GM21381 (cell line): ENCODE measurements at regions not wholly inside any gene's neighbourhood (a gene's known extent, or its start where the extent isn't known, plus 50 kb on each side); places are given as distances from the start of the nearest gene placed in this dataset.

Source experiments
- ATAC-seq: cut with Tn5 transposase; IDR thresholded peaks from one replicate; pipeline ENCODE4 v1.9.1; 2021; ENCODE audit warnings: mild to moderate bottlenecking, moderate library complexity; ENCODE audit not compliant: unreplicated experiment

- ATAC-seq = no peak
Observed at GRCh38 chr20:22909436-22909835, 125.7 kb upstream of the SSTR4 start.

DNA sequence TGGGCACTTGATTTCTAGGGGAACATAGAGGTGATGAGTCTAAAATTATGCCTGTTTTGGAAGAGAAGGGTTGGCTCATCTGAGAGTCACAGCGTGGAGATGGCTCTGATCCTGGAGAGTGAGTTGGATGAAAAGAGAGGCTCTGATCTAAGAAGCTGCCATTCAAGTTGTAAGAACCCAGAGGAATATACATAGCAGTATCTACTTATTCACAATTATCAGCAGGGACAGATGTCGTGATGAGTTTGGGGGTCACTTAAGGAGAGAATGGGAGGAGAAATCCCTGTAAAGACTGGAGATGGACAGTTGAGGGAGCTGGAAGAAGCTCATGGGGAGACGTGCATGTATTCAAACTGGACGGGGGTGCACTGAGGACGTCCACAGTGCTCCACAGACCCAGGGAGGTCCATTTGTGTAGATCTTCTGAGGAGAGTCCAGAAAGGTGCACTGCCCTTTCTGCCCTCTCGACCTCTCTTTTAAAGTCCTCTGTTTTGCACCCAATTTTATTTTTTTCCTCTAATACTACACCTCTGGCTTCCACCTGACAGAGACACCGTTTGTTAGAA lies 124.7 kb upstream of the SSTR4 start:
- no peak for ATAC-seq

GRCh38 chr20:22914291-22914690 lies 120.8 kb upstream of the SSTR4 start:
- ATAC-seq = no peak

GRCh38 chr20:22915512-22915911 lies 119.6 kb upstream of the SSTR4 start:
- no peak for ATAC-seq

DNA sequence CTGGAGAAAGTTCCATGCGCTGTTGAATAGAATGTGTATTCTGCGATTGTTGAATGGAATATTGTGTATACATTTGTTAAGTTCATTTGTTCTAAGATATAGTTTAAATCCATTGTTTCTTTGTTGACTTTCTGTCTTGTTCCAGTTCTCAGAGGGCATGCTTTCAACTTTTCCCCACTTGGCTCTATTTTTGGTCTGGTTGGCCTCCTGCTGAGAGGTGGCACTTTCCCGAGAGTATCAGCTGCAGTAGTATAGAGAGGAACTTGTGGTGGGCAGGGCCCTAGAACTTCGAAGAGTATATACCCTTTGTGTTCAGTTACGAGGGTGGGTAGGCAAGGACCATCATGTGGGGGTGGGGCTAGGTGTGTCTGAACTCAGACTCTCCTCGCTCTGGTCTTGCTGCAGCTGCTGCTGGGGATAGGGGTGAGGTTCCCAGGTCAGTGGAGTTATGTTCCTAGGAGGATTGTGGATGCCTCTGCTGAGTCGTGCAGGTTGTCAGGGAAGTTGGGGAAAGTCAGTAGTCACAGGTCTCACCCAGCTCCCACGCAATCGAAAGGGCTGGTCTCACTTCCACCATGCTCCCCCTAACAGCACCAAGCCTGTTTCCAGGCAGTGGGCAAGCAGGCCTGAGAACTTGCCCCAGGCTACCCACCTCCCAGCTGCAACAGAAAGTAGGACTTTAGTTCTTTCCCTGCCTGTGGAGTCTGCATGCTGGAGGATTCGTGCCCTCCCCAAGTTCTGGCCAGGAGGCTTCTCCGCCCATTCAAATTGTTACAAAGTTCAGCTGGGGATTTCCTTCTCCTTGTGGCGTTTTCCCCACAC lies 118.9 kb upstream of the SSTR4 start:
- ATAC-seq = no peak

- no peak for ATAC-seq
Observed at GRCh38 chr20:22918286-22918983, 116.7 kb upstream of the SSTR4 start.

DNA sequence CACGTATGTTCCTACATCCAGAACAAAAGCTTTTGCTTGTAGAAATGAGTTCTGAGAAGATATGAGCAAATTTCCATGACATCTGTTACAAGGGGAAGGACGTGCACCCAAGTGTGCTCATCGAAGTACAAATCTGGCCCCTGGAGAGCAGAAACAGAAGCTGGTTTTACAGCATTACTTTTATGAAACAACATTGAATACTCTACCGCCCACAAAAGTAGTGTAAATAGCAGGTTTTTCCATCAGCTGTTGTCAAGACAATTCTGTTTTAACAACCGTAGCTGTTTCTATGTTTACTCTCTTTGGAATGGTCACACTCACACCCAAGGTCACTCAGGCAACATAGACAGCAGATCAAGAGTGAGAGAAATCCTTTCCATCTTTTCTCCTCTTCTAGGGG lies 114.2 kb upstream of the SSTR4 start:
- no peak for ATAC-seq

DNA sequence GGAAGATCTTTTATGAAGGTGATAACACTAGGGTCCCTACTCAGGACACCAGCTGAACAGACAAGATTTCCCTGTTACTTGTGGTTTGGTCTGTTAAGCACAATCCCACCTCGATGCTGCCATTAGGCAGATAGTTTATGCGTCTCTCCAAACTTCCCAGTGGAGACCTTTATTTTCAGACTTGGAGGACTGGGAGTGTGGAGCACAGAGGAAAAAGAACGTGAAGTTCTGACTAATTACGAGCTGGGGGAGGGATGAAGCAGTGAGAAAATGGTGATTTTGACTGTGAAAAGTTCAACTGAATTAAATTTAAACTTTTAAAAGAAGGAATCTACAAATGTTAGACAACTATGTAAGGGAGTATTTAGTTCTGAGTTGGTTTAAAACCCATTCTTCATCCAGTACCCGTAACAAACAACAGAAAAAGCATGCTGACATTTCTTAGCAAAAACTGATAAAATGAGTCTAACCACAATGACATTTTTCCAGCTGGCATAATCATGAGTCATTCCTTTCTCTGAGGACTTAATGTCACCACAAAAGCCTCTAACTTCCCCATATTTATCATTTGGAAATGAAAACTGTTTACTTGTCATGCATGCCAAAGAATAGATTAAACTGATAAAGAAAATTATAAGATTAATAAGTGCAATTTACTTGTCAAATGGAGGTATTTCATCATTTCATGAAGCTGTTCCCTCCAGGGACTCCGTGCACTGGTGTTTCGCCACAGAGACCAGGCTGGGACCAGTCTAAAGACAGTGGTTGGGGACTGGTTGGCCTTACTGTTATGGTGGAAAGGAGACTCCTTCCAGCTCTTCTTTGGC lies 113.3 kb upstream of the SSTR4 start:
- no peak for ATAC-seq

DNA sequence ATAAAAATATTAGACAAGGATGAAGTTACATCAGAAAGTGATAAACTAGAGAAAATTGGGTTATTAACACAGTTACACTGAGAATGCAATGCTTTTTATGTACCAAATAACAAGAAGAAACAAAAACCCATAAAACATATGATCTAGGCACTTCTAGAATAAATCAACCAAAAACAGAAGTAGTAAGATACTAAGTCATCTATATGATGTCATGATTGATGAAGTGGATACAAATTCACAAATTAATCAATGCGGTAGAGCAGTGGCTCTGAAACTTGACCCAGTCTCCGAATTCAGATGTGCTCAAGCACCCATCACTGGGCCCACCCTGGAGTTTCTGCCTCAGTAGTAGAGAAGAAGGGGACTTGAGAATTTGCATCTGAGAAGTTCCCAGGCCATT lies 112.1 kb upstream of the SSTR4 start:
- no peak for ATAC-seq

DNA sequence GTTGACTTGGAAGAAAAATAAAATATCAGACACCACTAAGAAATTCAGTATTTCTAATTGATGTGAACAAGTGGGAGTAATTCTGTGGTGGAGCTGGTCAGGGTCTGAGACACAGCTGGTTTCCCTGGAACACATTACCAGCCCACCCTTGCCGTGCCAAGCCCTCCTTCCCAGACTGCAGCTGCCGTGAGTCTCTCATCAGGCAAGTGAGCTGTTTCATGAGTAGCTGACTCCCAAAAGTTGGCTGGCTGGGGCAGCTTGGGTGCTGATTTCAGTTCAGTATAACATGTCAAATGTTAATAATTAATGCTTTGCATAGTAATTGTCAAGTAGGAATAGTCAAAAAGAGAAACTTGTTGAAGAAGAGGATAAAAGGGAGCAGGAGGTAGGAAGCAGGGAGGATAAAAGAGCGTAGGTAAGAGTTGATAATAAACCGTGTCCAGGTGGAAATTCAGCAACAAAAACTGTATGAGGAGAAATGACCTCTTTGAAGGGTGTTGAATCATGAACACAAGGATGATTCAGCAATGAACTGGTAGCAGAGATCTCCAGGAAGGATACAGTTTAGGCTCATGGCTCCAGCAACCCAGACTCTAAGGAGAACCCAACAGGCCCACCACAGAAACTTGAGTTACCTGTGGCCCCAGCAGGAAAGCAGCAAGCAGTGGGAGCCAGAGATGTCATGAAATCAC lies 110.9 kb upstream of the SSTR4 start:
- no peak for ATAC-seq

DNA sequence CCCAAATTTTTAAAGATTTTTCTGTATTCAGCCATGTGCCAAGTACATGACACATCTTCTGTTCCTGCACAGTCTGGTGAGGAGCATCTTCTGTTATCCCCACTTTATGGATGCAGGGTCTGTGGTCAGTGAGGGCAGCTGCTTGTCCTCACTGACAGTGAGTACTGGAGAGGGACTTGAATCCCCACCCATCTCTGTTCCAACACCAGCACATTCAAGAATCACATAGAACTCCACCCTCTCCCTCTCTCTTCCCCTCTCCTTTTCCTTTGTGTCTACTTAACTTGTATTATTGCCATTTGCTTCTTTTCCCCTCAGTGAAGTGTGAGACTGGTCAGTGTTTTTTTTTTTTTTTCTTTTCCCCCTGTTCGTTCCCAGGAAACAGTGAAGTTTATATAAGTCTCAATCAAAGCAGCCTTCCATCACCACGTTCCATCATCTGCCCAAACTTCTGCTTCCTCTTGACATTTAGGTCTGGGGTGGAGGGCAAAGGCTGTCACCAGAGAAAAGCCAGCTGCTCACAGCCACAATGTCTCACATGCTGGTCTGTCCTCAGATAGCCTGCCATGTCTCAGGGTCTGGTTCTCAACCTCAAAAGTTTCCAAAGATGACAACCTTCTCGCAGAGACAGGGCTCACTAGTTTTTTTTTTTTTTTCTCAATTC lies 110.0 kb upstream of the SSTR4 start:
- ATAC-seq = no peak

DNA sequence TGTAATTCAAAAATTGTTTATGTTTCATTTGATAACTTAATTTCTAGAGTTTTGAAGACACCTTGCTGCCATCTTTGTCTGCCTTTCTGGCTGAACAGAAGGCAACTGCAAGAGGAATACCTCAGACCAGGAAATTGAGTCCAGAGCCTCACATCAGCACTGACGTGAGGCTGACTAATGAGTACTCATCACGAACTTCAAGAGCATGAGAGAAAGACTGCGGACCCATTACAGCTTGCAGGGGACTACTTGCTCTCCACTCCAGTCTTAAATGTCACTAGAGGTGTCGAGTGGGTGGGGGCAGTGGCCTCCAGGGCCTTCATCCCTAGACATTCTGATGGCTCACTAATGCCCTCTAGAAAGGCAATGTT lies 109.5 kb upstream of the SSTR4 start:
- no peak for ATAC-seq

GRCh38 chr20:22927537-22927936 lies 107.6 kb upstream of the SSTR4 start:
- no peak for ATAC-seq

DNA sequence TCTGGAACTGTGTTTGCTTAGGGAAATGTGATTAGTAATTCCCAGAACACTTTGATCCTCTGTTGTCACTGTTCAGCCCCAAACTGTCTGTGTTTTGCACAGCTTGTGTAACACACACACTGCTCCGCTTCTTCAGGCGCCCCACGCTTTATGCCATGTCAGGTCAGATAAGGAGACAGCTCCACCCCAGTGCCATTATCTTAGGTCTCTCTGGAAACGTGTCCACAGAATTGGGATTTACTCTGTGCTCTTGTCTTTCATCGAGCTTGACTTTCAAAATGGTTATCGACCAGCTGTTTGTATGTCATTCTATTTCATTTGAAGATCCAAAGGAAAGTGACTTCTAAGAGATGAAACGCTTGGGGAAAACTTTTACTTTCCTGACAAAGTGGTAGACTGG lies 106.4 kb upstream of the SSTR4 start:
- ATAC-seq = no peak

DNA sequence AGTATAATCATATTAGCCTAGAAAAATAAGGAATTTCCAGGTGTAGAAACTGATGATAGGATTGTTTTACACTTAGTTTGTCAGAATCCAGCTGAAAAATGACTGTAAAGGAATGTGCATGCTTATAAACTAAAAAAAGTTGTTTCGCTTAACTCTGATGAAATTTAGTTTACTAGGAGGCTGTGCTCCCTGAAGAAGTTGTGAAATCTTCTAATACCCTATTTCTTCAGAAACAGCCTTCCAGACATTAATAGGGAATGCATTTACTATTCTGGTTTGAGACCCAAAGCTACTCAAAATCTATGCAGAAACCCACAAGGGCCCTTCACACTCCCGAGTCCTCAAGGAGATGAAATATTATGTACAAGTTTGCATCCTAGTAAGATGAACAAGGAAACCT lies 105.5 kb upstream of the SSTR4 start:
- no peak for ATAC-seq

DNA sequence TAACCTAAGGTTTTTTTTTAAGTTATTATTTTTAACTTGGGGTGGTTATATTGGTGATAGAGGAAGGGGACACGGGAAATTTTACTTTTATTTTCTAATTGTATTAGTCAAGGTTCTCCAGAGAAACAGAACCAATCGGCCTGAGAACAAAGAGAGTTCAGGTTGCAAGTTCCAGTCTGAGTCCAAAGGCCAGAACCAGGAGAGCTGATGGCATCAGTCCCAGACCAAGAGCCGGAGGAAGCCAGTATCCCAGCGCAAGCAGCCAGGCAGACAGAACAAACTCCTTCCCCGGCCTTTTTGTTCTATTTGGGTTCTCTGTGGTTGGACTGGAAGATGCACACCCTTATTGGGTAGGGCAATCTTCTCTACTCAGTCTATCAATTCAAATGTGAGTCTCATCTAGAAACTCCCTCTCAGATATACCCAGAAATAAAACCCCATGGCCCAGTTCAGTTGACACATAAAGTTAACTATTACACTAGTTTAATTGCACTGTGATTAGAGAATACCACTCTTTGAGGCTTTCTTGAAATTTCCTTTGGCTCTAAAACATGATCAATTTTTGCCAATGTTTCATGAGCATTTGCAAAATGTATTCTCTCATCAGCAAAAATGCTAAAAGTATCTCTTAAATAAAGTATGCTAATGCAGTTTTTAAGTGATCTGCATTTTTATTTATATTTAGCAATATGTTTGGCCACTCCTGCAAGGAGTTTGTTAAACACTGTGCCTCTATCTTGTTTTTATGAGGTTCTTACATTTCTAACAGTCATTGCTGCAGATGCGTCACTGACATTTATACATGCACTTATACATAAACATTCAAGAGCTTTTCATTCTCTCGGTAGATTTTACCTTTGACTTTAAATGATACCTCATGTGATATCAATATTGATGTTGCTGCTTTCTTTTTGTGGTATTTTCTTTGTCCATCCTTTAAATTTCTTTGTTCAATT lies 103.2 kb upstream of the SSTR4 start:
- ATAC-seq = no peak

DNA sequence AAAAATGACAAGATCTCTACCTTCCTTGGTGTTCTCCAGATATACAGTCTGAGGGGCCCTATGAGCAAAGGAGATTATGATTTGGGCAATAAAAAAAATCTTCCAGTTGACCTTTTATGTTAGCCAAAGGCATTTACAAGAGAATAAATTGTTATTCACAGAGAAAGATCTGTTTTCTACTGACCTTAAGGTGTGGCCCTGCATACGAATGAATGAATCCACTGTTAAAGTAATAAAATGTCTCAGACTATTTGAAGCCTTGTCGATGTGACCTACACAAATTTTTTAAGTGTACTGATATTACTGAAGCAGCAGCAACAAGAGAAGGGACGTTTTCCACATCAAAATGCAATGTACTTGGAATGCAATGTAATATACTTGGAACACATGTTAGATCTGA lies 95.9 kb upstream of the SSTR4 start:
- ATAC-seq = no peak

DNA sequence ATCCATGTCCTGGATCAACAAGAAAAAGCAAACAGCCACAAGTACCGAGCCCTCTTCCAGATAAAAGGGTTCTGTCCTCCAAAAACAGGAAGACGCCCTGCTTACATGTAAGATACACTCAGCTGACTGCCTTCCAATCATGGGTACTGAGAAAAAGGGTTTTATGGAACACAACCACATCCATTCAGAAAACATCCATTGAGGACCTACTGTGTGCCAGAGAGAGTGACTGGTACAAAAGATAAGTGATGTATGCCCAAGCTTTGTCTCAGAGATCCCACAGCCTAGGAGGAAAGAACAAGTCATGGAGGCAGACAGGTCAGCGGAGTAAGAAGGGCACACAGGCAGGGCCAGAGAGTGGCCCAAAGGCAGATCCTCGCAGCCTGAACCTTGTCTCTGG lies 94.8 kb upstream of the SSTR4 start:
- ATAC-seq = no peak

DNA sequence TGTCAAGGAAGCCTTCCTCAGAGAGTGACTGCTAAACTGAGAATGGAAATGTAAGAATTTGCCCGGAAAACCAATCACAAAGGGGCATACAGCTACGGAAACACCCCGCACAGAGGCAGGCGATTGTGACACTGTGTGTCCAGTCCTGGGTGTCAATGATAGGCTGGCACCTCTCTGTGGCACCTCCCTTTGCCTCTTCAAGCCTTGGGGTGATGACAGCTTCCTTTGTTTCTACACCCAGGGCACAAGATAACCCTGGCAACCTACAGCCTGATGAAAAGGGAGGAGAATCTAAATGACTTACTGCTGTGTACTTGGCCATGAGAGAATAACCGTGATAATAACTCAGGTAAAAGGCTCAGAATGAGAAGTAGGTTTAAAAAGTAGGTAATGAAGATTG lies 93.6 kb upstream of the SSTR4 start:
- no peak for ATAC-seq
